ENCODE measurements at regions not wholly inside any gene's neighbourhood (a gene's known extent, or its start where the extent isn't known, plus 50 kb on each side); places are given as distances from the start of the nearest gene placed in this dataset.

DNA sequence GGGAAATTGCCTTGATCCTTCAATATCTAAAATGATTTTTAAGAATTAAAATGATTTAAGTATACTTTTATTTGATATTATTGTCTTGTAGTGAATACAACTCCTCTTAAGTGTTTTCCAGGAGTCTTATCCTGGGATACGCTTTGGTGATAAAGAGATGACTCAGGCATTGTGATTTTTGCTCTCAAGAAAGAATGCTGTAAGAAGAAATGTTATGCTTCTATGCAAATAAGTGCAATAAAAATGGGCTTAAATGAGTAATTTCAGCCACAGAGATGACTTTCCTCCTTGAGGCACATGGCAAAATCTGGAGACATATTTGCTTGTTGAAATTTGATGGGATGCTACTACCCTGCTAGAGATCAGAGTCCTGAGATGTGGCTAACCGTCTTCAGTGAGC is 358.6 kb upstream of the BCHE start:
- CTCF ChIA-PET: no interaction called here
- DNase-seq (ENCODE audit: low spot score): no peak
- H3K27ac ChIP-seq: no peak overlapping the region
- TF ChIP-seq, protein P1, sequence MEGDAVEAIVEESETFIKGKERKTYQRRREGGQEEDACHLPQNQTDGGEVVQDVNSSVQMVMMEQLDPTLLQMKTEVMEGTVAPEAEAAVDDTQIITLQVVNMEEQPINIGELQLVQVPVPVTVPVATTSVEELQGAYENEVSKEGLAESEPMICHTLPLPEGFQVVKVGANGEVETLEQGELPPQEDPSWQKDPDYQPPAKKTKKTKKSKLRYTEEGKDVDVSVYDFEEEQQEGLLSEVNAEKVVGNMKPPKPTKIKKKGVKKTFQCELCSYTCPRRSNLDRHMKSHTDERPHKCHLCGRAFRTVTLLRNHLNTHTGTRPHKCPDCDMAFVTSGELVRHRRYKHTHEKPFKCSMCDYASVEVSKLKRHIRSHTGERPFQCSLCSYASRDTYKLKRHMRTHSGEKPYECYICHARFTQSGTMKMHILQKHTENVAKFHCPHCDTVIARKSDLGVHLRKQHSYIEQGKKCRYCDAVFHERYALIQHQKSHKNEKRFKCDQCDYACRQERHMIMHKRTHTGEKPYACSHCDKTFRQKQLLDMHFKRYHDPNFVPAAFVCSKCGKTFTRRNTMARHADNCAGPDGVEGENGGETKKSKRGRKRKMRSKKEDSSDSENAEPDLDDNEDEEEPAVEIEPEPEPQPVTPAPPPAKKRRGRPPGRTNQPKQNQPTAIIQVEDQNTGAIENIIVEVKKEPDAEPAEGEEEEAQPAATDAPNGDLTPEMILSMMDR (conservative IDR thresholded peaks at IDR 0.05; ENCODE audit: low read depth): no peak
- POLR2A ChIA-PET (ENCODE audit: low non-redundant PET): no interaction called here

DNA sequence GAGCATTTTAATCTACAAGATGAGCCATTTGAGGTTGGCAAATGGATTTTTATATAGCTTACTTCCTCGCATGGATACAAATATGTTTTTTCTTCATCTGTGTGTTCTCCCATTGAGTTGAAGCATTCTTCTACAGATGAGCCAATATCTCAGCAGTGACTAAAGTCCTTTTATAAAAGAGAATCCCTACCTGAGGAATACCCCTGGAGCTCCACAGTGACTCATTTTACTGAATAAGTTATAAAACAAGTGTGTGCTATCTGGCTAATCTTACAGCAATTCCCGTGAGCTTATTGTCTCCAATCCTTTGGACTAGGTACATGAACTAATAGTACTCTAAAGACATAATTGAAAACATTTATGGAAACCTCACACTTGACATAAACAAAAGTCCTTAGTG is 354.2 kb upstream of the BCHE start:
- ChIA-PET CTCF (interaction anchor here (1.2 kb wide), 1 partner anchor 179 kb away, joined by 3 read pairs; no protein-coding TSS in a partner anchor), POLR2A (ENCODE audit: low non-redundant PET) (no interaction called here)
- no peak for DNase-seq (ENCODE audit: low spot score)
- no peak overlapping the region for H3K27ac ChIP-seq
- TF ChIP-seq, protein P1 (conservative IDR thresholded peaks at IDR 0.05; ENCODE audit: low read depth): no peak

DNA sequence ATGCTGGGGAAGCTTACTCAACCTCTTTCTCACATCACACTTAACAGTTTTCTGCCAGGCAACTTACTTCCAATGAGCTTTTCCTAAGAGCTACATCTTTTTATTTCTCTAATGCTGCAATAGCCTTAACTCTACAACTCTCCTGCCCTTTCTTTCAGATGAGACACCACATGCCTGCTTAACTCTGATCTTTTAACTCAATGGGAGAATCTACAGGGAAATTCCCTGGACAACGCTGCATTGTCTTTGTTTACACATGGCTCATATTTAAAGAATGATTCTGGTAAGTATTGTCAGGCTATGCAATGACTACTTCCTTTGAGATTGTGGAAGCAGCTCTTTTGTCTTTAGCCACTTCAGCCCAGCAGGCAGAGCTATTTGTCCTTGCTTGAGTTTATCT is 353.1 kb upstream of the BCHE start:
- TF ChIP-seq, protein P1 (conservative IDR thresholded peaks at IDR 0.05; ENCODE audit: low read depth): no peak
- no peak for DNase-seq (ENCODE audit: low spot score)
- H3K27ac ChIP-seq: no peak overlapping the region
- ChIA-PET POLR2A (ENCODE audit: low non-redundant PET) (no interaction called here), CTCF (no interaction called here)

DNA sequence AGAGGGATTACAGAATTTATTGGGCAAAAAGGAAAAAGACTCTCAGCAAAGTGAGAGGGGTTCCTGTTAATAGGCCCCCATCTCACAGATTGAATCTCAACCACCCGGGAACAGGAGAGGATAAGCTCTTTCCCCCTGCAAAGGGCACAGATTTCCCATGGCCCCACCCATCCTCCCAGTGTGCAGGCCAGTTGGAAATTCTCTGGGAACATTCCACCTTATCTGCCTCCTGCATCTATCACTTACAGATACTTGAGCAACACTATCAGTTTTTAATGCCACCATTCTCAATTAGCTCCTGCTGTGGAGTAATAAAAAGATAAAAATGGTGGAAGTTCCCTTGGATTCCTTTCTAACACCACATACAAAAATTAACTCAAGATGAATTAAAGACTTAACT is 350.0 kb upstream of the BCHE start:
- POLR2A ChIA-PET (ENCODE audit: low non-redundant PET): no interaction called here
- no peak for DNase-seq (ENCODE audit: low spot score)
- no peak overlapping the region for H3K27ac ChIP-seq
- TF ChIP-seq, protein P1 (conservative IDR thresholded peaks at IDR 0.05; ENCODE audit: low read depth): no peak
- CTCF ChIA-PET: no interaction called here

DNA sequence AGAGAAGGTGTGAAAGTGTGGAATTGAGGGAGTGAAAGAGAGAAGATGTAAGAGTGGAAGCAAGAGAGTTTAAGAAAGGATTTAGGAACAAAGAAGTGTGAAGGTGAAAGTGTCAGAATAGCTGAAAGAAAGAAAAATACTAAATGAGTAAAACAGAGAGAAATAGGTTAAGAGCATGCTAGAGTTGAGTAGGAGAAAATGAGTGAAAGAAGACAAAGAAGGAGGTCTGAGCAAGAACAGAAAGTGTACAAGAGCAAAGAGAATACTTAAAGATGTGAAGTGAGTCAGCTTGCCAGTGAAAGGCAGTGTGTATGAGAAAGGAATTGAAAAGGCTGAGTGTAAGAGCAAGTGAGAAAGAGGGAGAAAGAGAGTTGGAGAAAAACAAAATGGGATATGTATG is 348.8 kb upstream of the BCHE start:
- DNase-seq (ENCODE audit: low spot score): no peak
- no peak overlapping the region for H3K27ac ChIP-seq
- CTCF ChIA-PET: interaction anchor here (0.7 kb wide), 1 partner anchor 16 kb away, joined by 4 read pairs; no protein-coding TSS in a partner anchor
- POLR2A ChIA-PET (ENCODE audit: low non-redundant PET): no interaction called here
- TF ChIP-seq, protein P1 (conservative IDR thresholded peaks at IDR 0.05; ENCODE audit: low read depth): no peak

DNA sequence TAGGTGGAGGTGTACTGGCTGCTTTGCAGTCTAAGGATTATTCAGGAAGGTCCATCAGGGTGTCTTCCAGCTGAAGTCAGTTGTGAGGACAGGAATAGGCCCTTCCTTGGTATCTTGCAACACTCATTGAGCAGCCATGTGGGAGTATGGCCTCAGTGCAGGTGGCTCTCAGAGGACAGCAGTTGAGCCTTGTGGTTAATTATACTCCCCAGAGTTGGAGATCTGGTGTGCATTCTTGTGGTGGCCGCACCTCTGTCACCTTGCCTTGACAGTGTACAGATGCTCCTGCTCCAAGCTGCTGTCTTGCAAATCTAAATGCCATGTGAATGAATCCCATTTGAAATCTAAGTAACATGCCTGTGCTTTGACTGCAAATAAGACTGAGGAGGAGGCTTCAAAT is 339.9 kb upstream of the BCHE start:
- ChIA-PET CTCF (interaction anchor here (0.7 kb wide), 1 partner anchor 388 kb away, joined by 3 read pairs; no protein-coding TSS in a partner anchor), POLR2A (ENCODE audit: low non-redundant PET) (no interaction called here)
- no peak overlapping the region for H3K27ac ChIP-seq
- no peak for DNase-seq (ENCODE audit: low spot score)
- TF ChIP-seq, protein P1 (conservative IDR thresholded peaks at IDR 0.05; ENCODE audit: low read depth): no peak

DNA sequence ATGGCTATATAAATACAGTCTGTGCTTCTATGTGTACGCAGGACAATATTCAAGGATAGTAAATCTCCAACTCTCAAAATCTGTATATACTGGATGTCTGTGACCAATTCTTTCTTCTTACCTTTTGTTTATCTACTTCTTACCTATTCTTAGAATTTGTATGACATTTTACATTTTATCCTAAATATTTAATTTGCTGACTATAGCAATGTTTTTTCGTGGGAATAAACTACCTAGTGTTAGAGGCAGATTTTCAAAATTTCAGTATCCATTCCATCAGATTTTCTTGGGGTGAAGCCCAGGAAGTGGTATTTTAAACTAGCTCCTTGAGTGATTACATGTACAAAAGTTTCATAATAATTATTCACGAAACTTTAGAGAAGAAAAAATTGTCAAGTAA is 334.5 kb upstream of the BCHE start:
- no peak overlapping the region for H3K27ac ChIP-seq

More for the DNA sequence above, 334.5 kb upstream of the BCHE start:
- DNase-seq (ENCODE audit: low spot score): no peak
- TF ChIP-seq, protein P1 (conservative IDR thresholded peaks at IDR 0.05; ENCODE audit: low read depth): no peak
- POLR2A ChIA-PET (ENCODE audit: low non-redundant PET): no interaction called here
- CTCF ChIA-PET: no interaction called here

Measured in RWPE1 (cell line).